CD4-positive, alpha-beta T cell (primary cell): ENCODE measurements at regions not wholly inside any gene's neighbourhood (a gene's known extent, or its start where the extent isn't known, plus 50 kb on each side); places are given as distances from the start of the nearest gene placed in this dataset.

Experiments used
- ATAC-seq: fragments of 200-7000 bp; cut with Tn5 transposase; one replicate; pipeline ENCODE4 v1.10.0; 2022; ENCODE audit warnings: mild to moderate bottlenecking; ENCODE audit not compliant: poor library complexity
- CTCF ChIA-PET: fragments of 350-600 bp; sonication (Branson Sonifier 250); formaldehyde crosslinking; loops from one replicate; lab custom pipeline; 2021; ENCODE audit warnings: antibody characterized with exemption, inconsistent platforms; lab: Charles Lee
- POLR2A ChIA-PET: fragments of 350-600 bp; sonication (Branson Sonifier 250); formaldehyde crosslinking; loops from one replicate; lab custom pipeline; 2021; ENCODE audit warnings: antibody characterized with exemption, inconsistent platforms; lab: Charles Lee
- DNase-seq, 14 experiments: peaks; one replicate each; pipeline ENCODE4 v3.0.0-alpha.2; 2013 to 2020; ENCODE audit warnings: mixed read lengths in 2 of 14
- H3K27ac ChIP-seq, 2 donors: one replicate each; pipeline versions ENCODE4 v1.5.1 to v1.7.0; 2013; ENCODE audit warnings: low read length in 2 of 2, low read depth in 1 of 2, mild to moderate bottlenecking in 1 of 2
- H3K27me3 ChIP-seq, 2 experiments: 1 replicate in 1 of 2; 2 replicates in 1 of 2; pipeline versions ENCODE4 v1.6.1 to v1.7.0; 2013; ENCODE audit warnings: low read length in 2 of 2, control low read depth in 1 of 2, mild to moderate bottlenecking in 1 of 2, moderate library complexity in 1 of 2; ENCODE audit not compliant: insufficient read depth in 2 of 2, control insufficient read depth in 1 of 2
- H3K36me3 ChIP-seq: one replicate; pipeline ENCODE4 v1.6.1; 2013; ENCODE audit warnings: low read length, control low read depth; ENCODE audit not compliant: insufficient read depth
- H3K4me1 ChIP-seq: one replicate; pipeline ENCODE4 v1.6.1; 2013; ENCODE audit warnings: low read length, control low read depth; ENCODE audit not compliant: insufficient read depth
- H3K4me3 ChIP-seq: one replicate; pipeline ENCODE4 v1.5.1; 2013; ENCODE audit warnings: mild to moderate bottlenecking, low read length, moderate library complexity
- H3K9me3 ChIP-seq, 2 experiments: 1 replicate in 1 of 2; 2 replicates in 1 of 2; pipeline versions ENCODE4 v1.6.1 to v1.7.0; 2013; ENCODE audit warnings: low read length in 2 of 2, mild to moderate bottlenecking in 2 of 2, control low read depth in 1 of 2, moderate library complexity in 1 of 2; ENCODE audit not compliant: control insufficient read depth in 1 of 2, insufficient read depth in 1 of 2
- H3K27ac Mint-ChIP-seq: one replicate; pipeline ENCODE4 v1.8.0; 2020; ENCODE audit warnings: mixed read lengths
- H3K27me3 Mint-ChIP-seq: one replicate; pipeline ENCODE4 v1.8.0; 2021; ENCODE audit warnings: mixed read lengths
- H3K36me3 Mint-ChIP-seq: one replicate; pipeline ENCODE4 v1.8.0; 2021; ENCODE audit warnings: low read depth, mixed read lengths
- H3K4me1 Mint-ChIP-seq: one replicate; pipeline ENCODE4 v1.8.0; 2021; ENCODE audit warnings: low read depth, mixed read lengths
- H3K4me3 Mint-ChIP-seq: one replicate; pipeline ENCODE4 v1.8.0; 2020; ENCODE audit warnings: mild to moderate bottlenecking, mixed read lengths
- H3K9me3 Mint-ChIP-seq: one replicate; pipeline ENCODE4 v1.8.0; 2020; ENCODE audit warnings: mixed read lengths
- CTCF ChIP-seq: fragments of 200-600 bp; IDR thresholded peaks from one replicate; pipeline ENCODE4 v1.8.0; 2022; ENCODE audit warnings: antibody characterized with exemption, mild to moderate bottlenecking
- intact Hi-C, 2 experiments: fragments of 100-400 bp; cut with DNase I in 1 of 2; cut with micrococcal nuclease in 1 of 2; formaldehyde crosslinking; loops; one replicate each; pipeline versions ENCODE4 v1.15.1 to v1.9.0; 2023 to 2025; cut with DNase I, micrococcal nuclease

DNA sequence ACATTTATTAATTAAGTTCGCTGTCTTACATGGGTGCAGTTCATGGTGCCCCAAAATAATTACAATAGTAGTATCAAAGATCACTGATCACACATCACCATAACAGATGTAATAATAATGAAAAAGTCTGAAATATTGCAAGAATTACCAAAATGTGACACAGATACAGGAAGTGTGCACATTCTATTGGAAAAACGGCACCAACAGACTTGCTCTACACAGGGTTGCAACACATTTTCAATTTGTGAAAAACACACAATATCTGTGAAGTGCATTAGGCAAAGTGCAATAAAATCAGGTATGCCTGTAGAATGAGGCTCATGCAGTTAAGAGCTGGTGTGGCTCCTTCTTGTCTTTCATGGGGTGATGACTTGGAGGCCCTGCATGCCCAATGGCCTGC lies 265.8 kb downstream of the RPLP1 start:
- POLR2A ChIA-PET: no interaction called here
- CTCF ChIA-PET: no interaction called here
- peak in 1 of 14 experiments; percentile 7 for DNase-seq

DNA sequence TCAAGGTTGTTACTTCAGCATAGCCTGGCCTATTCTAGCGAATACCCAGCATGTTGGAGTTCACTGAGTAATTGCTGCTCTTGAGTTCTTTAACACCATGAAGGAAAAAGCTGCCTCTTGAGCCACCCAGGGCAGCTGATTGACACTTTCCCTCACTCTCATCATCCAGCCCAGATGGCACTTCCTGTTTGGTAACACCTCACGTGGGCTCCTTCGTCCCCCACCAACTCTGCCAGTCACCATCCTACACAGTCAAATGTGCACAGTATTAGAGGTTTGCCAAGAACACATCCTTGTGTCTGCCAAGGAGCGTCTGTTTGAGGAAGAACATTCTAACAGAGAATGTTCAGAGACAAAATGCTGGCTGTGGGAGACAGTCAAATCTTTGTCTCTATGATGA lies 266.3 kb downstream of the RPLP1 start:
- Mint-ChIP-seq H3K27ac (peak overlapping the region; percentile 84), H3K4me1 (peaks cover 84% of the 10 kb centered on the region), H3K27me3 (no peaks in the 10 kb centered on the region), H3K9me3 (no peaks in the 10 kb centered on the region), H3K36me3 (no peaks in the 10 kb centered on the region), H3K4me3 (peak overlapping the region; percentile 26)
- TF ChIP-seq CTCF: no peak
- no peak overlapping the region for H3K4me3 ChIP-seq
- CTCF ChIA-PET: interaction anchor here (1.6 kb wide), 1 partner anchor 42 kb away, joined by 5 read pairs; no protein-coding TSS in a partner anchor
- intact Hi-C loops: loop anchor here in 1 of 2 experiments (10.0 kb wide), 1 partner anchor 46 kb away; no protein-coding TSS in a partner anchor
- POLR2A ChIA-PET: interaction anchor here (0.9 to 2.9 kb wide), 2 partner anchors 256 to 379 kb away, joined by 3 to 26 read pairs; partner anchors contain the start of gene TLE3
- no peaks in the 10 kb centered on the region for H3K36me3 ChIP-seq
- no peaks in the 10 kb centered on the region for H3K27me3 ChIP-seq
- H3K4me1 ChIP-seq: peaks cover 69% of the 10 kb centered on the region
- peak overlapping the region in 1 of 2 donors; percentile 4 for H3K27ac ChIP-seq
- DNase-seq: peak in 6 of 14 experiments; percentile 12 to 74 (median 51)
- ATAC-seq: peak; percentile 11
- no peaks in the 10 kb centered on the region for H3K9me3 ChIP-seq

More for the DNA sequence above, 265.8 kb downstream of the RPLP1 start:
- H3K27me3 Mint-ChIP-seq: no peaks in the 10 kb centered on the region
- peaks cover 85% of the 10 kb centered on the region for H3K4me1 Mint-ChIP-seq
- intact Hi-C loops: loop anchor here in 1 of 2 experiments (10.0 kb wide), 1 partner anchor 46 kb away; no protein-coding TSS in a partner anchor
- Histone ChIP-seq H3K9me3 (no peaks in the 10 kb centered on the region), H3K4me1 (peaks cover 69% of the 10 kb centered on the region), H3K4me3 (no peak overlapping the region), H3K27ac (no peak overlapping the region), H3K27me3 (no peaks in the 10 kb centered on the region), H3K36me3 (no peaks in the 10 kb centered on the region)
- no peak overlapping the region for H3K4me3 Mint-ChIP-seq
- peak overlapping the region; percentile 84 for H3K27ac Mint-ChIP-seq
- TF ChIP-seq CTCF: no peak
- H3K36me3 Mint-ChIP-seq: no peaks in the 10 kb centered on the region
- H3K9me3 Mint-ChIP-seq: no peaks in the 10 kb centered on the region
- no peak for ATAC-seq

- Histone ChIP-seq H3K9me3 (no peaks in the 10 kb centered on the region), H3K4me3 (no peak overlapping the region), H3K27me3 (no peaks in the 10 kb centered on the region), H3K36me3 (no peaks in the 10 kb centered on the region), H3K4me1 (peaks cover 70% of the 10 kb centered on the region), H3K27ac (peak overlapping the region in 1 of 2 donors; percentile 4)
- no peak for TF ChIP-seq CTCF
- CTCF ChIA-PET: interaction anchor here (1.0 to 1.6 kb wide), 3 partner anchors 9 to 378 kb away, joined by 3 to 5 read pairs (median 3); partner anchors contain the start of gene TLE3
- no peaks in the 10 kb centered on the region for H3K9me3 Mint-ChIP-seq
- H3K4me3 Mint-ChIP-seq: peak overlapping the region; percentile 52
- H3K36me3 Mint-ChIP-seq: no peaks in the 10 kb centered on the region
- intact Hi-C loops: loop anchor here (5.0 to 10.0 kb wide), 3 partner anchors 45 to 305 kb away; no protein-coding TSS in a partner anchor
- POLR2A ChIA-PET: interaction anchor here (0.9 to 2.9 kb wide), 5 partner anchors 12 to 378 kb away, joined by 3 to 26 read pairs (median 8); partner anchors contain the start of gene TLE3
- DNase-seq (peak; percentile 22 to 91 (median 56)), ATAC-seq (peak; percentile 81)
- peaks cover 76% of the 10 kb centered on the region for H3K4me1 Mint-ChIP-seq
- H3K27me3 Mint-ChIP-seq: no peaks in the 10 kb centered on the region
- H3K27ac Mint-ChIP-seq: peak overlapping the region; percentile 84
Measured at GRCh38 chr15:69719527-69720240, 267.1 kb downstream of the RPLP1 start.
